Naive thymus-derived CD4-positive, alpha-beta T cell (primary cell): ENCODE measurements at regions not wholly inside any gene's neighbourhood (a gene's known extent, or its start where the extent isn't known, plus 50 kb on each side); places are given as distances from the start of the nearest gene placed in this dataset.
"Not testable (repeated sequence)": the region's sequence is repeated elsewhere in the genome, so short reads cannot be mapped to it uniquely, and the experiment has no call there.

Source experiments
- ATAC-seq: fragments of 150-1000 bp; cut with Tn5 transposase; 2 replicates; pipeline ENCODE4 v1.10.0; 2021; ENCODE audit warnings: mild to moderate bottlenecking, moderate library complexity
- CTCF ChIA-PET: fragments of 350-600 bp; sonication (Branson Sonifier 250); formaldehyde crosslinking; loops from one replicate; lab custom pipeline; 2021; ENCODE audit warnings: antibody characterized with exemption; lab: Charles Lee
- POLR2A ChIA-PET: fragments of 350-600 bp; sonication (Branson Sonifier 250); formaldehyde crosslinking; loops from one replicate; lab custom pipeline; 2021; ENCODE audit warnings: antibody characterized with exemption, inconsistent platforms; lab: Charles Lee
- DNase-seq, 9 donors: peaks; one replicate each; pipeline versions ENCODE4 v3.0.0 to v3.0.0-alpha.2; 2020 to 2022; ENCODE audit warnings: mixed read lengths in 1 of 9
- H3K27ac ChIP-seq: one replicate; pipeline ENCODE4 v1.7.0; 2013; ENCODE audit warnings: mild to moderate bottlenecking, low read depth, low read length, moderate library complexity
- H3K27me3 ChIP-seq, 2 donors: one replicate each; pipeline ENCODE4 v1.7.0; 2013; ENCODE audit warnings: low read length in 2 of 2, mild to moderate bottlenecking in 2 of 2, moderate library complexity in 2 of 2; ENCODE audit not compliant: control insufficient read depth in 2 of 2, insufficient read depth in 2 of 2
- H3K36me3 ChIP-seq, 3 experiments: 1 replicate in 2 of 3; 2 replicates in 1 of 3; pipeline ENCODE4 v1.7.0; 2013; ENCODE audit warnings: low read length in 3 of 3, mild to moderate bottlenecking in 3 of 3, moderate library complexity in 1 of 3; ENCODE audit not compliant: insufficient read depth in 3 of 3, control insufficient read depth in 2 of 3
- H3K4me1 ChIP-seq, 2 donors: one replicate each; pipeline ENCODE4 v1.7.0; 2013; ENCODE audit warnings: low read length in 2 of 2, mild to moderate bottlenecking in 2 of 2, moderate library complexity in 1 of 2; ENCODE audit not compliant: control insufficient read depth in 2 of 2, insufficient read depth in 2 of 2
- H3K4me3 ChIP-seq: 2 replicates; pipeline ENCODE4 v1.7.0; 2013; ENCODE audit warnings: mild to moderate bottlenecking, low read length
- H3K9me3 ChIP-seq, 3 experiments: 1 replicate in 2 of 3; 2 replicates in 1 of 3; pipeline ENCODE4 v1.7.0; 2013; ENCODE audit warnings: low read length in 3 of 3; ENCODE audit not compliant: control insufficient read depth in 2 of 3
- H3K27ac Mint-ChIP-seq, 9 donors: one replicate each; pipeline ENCODE4 v1.8.0; 2020 to 2022; ENCODE audit warnings: mixed read lengths in 9 of 9, mild to moderate bottlenecking in 8 of 9, moderate library complexity in 5 of 9, inconsistent platforms in 2 of 9
- H3K27me3 Mint-ChIP-seq, 5 donors: one replicate each; pipeline ENCODE4 v1.8.0; 2021 to 2022; ENCODE audit warnings: mixed read lengths in 5 of 5, mild to moderate bottlenecking in 1 of 5
- H3K36me3 Mint-ChIP-seq, 5 donors: one replicate each; pipeline ENCODE4 v1.8.0; 2020 to 2022; ENCODE audit warnings: mixed read lengths in 5 of 5, mild to moderate bottlenecking in 3 of 5, inconsistent platforms in 1 of 5
- H3K4me1 Mint-ChIP-seq, 7 donors: one replicate each; pipeline ENCODE4 v1.8.0; 2020 to 2022; ENCODE audit warnings: mixed read lengths in 7 of 7, mild to moderate bottlenecking in 3 of 7, inconsistent platforms in 1 of 7
- H3K4me3 Mint-ChIP-seq, 10 donors: one replicate each; pipeline ENCODE4 v1.8.0; 2020 to 2022; ENCODE audit warnings: mild to moderate bottlenecking in 10 of 10, mixed read lengths in 10 of 10, moderate library complexity in 6 of 10, inconsistent platforms in 2 of 10
- H3K9me3 Mint-ChIP-seq, 11 donors: one replicate each; pipeline ENCODE4 v1.8.0; 2020 to 2022; ENCODE audit warnings: mixed read lengths in 11 of 11, mild to moderate bottlenecking in 4 of 11, inconsistent platforms in 1 of 11, moderate library complexity in 1 of 11
- intact Hi-C, 2 donors: fragments of 100-400 bp; cut with micrococcal nuclease; formaldehyde crosslinking; loops; one replicate each; pipeline ENCODE4 v1.15.1; 2023

DNA sequence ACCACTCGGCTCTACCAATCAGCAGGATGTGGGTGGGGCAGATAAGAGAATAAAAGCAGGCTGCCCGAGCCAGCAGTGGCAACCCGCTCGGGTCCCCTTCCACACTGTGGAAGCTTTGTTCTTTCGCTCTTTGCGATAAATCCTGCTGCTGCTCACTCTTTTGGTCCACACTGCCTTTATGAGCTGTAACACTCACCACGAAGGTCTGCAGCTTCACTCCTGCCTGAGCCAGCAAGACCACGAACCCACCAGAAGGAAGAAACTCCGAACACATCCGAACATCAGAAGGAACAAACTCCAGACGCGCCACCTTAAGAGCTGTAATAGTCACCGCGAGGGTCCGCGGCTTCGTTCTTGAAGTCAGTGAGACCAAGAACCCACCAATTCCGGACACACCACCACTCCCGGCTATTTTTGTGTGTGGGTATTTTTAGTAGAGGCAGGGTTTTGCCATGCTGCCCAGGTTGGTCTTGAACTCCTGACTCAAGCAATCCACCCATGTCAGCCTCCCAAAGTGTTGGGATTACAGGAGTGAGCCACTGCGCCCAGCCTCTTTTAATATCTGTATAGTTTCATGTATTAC lies 64.6 kb upstream of the SLC25A43 start:
- POLR2A ChIA-PET, H3K9me3 ChIP-seq, H3K4me3 Mint-ChIP-seq, H3K36me3 ChIP-seq, H3K36me3 Mint-ChIP-seq, DNase-seq, intact Hi-C loops, H3K4me1 Mint-ChIP-seq, H3K27ac Mint-ChIP-seq, CTCF ChIA-PET, H3K4me1 ChIP-seq, H3K4me3 ChIP-seq, H3K9me3 Mint-ChIP-seq, H3K27ac ChIP-seq, H3K27me3 ChIP-seq, ATAC-seq, H3K27me3 Mint-ChIP-seq: not testable (repeated sequence)

- Mint-ChIP-seq H3K36me3 (no peaks in the 10 kb centered on the region), H3K27me3 (peaks cover 0 to 8% (median 4%) of the 10 kb centered on the region in 5 donors), H3K4me3 (no peak overlapping the region), H3K27ac (no peak overlapping the region), H3K4me1 (no peaks in the 10 kb centered on the region), H3K9me3 (peaks cover 0 to 7% (median 0%) of the 10 kb centered on the region in 11 donors)
- ATAC-seq (no peak), DNase-seq (no peak)
- Histone ChIP-seq H3K27ac (no peak overlapping the region), H3K4me1 (no peaks in the 10 kb centered on the region), H3K9me3 (no peaks in the 10 kb centered on the region), H3K4me3 (no peak overlapping the region), H3K36me3 (no peaks in the 10 kb centered on the region), H3K27me3 (no peaks in the 10 kb centered on the region)
- ChIA-PET POLR2A (no interaction called here), CTCF (no interaction called here)
- intact Hi-C loops, result no loop called here
Observed at GRCh38 chrX:119337201-119337600, 61.9 kb upstream of the SLC25A43 start.

DNA sequence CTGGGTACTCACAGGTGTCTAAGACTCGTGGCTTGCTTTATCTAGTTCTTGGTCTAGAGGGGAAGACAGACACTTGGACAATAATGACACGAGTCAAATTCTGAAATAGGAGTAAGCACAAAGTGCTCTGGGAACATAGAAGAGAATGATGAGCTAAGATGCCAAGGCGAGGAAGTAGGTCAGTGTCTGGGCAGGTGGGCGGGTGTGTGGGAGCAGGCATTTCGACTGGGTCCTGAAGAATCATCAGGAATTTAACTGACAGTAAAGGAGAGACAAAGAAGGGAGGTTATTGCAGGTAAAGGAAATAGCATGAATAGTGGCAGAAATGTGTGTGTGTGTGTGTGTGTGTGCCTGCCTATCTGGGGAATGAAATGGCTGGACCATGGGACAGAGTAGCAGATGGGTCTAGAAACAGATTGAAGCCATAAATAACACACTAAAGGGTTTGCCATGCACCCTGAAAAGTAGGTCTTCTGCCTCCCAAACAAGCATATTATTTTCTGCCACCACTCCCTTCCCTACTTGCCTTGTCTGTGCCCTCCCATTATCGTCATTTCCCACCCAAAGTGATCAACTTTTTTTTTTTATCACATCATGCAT lies 58.4 kb upstream of the SLC25A43 start:
- DNase-seq, result no peak
- H3K4me3 ChIP-seq, result no peak overlapping the region
- intact Hi-C loops, result no loop called here
- H3K4me3 Mint-ChIP-seq, result no peak overlapping the region
- no peak overlapping the region for H3K27ac ChIP-seq
- H3K27me3 Mint-ChIP-seq, result peaks cover 0 to 13% (median 5%) of the 10 kb centered on the region in 5 donors
- H3K9me3 Mint-ChIP-seq, result peaks cover 0 to 7% (median 0%) of the 10 kb centered on the region in 11 donors
- peaks cover 0 to 6% (median 0%) of the 10 kb centered on the region in 7 donors for H3K4me1 Mint-ChIP-seq
- no peaks in the 10 kb centered on the region for H3K36me3 ChIP-seq
- CTCF ChIA-PET, result no interaction called here
- ATAC-seq, result no peak
- H3K27me3 ChIP-seq, result no peaks in the 10 kb centered on the region
- POLR2A ChIA-PET, result no interaction called here
- no peaks in the 10 kb centered on the region for H3K36me3 Mint-ChIP-seq
- no peak overlapping the region for H3K27ac Mint-ChIP-seq
- no peaks in the 10 kb centered on the region for H3K9me3 ChIP-seq
- H3K4me1 ChIP-seq, result no peaks in the 10 kb centered on the region

GRCh38 chrX:119343856-119344255 lies 55.3 kb upstream of the SLC25A43 start:
- H3K27me3 Mint-ChIP-seq, result peaks cover 0 to 14% (median 5%) of the 10 kb centered on the region in 5 donors
- H3K4me1 Mint-ChIP-seq, result peaks cover 0 to 6% (median 0%) of the 10 kb centered on the region in 7 donors
- POLR2A ChIA-PET, result no interaction called here
- Histone ChIP-seq H3K4me1 (no peaks in the 10 kb centered on the region), H3K9me3 (no peaks in the 10 kb centered on the region), H3K27ac (no peak overlapping the region), H3K36me3 (no peaks in the 10 kb centered on the region), H3K4me3 (no peak overlapping the region), H3K27me3 (no peaks in the 10 kb centered on the region)
- H3K4me3 Mint-ChIP-seq, result no peak overlapping the region
- CTCF ChIA-PET, result no interaction called here
- no peaks in the 10 kb centered on the region for H3K36me3 Mint-ChIP-seq
- H3K9me3 Mint-ChIP-seq, result peaks cover 0 to 5% (median 0%) of the 10 kb centered on the region in 11 donors
- intact Hi-C loops, result no loop called here
- DNase-seq (no peak), ATAC-seq (no peak)
- H3K27ac Mint-ChIP-seq, result no peak overlapping the region
